Testis (tissue), 2 donors: ENCODE measurements at regions not wholly inside any gene's neighbourhood (a gene's known extent, or its start where the extent isn't known, plus 50 kb on each side); places are given as distances from the start of the nearest gene placed in this dataset.
"Not testable (repeated sequence)": the region's sequence is repeated elsewhere in the genome, so short reads cannot be mapped to it uniquely, and the experiment has no call there.

ENCODE experiments used
- CTCF ChIP-seq, 3 experiments: fragments of 450-650 bp in 2 of 3; fragments of 200-600 bp in 1 of 3; sonication (generic) in 1 of 3; IDR thresholded peaks; one replicate each; pipeline ENCODE4 v1.5.1; 2016 to 2019; ENCODE audit warnings: antibody characterized with exemption in 3 of 3, mild to moderate bottlenecking in 2 of 3, moderate library complexity in 1 of 3
- POLR2A ChIP-seq: fragments of 450-650 bp; IDR thresholded peaks from one replicate; pipeline ENCODE4 v1.6.1; 2017; ENCODE audit warnings: antibody characterized with exemption, mild to moderate bottlenecking, moderate library complexity

DNA sequence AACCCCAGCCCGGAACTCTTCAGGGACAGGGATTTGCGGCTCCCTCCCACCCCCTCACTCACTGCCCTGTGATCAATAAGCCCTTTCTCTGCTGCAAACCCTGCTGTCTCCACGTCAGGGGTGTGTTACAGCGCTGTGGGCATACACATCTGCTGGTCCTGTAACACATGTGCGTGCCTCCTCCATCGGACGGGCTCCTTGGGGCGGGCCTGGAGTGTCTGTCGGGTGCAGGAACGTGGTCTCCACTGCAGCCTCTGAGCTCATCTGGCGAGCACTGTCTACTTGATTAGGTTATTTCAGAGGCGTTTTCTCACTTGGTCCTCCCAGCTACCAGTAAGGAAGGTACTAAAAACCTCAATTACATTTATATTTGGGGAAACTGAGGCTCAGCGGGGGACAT, 97.0 kb upstream of the LRPAP1 start:
- not testable (repeated sequence) for TF ChIP-seq POLR2A; CTCF (IDR thresholded peaks at IDR 0.05)
